Smooth muscle cell (in vitro differentiated cells): ENCODE measurements at regions not wholly inside any gene's neighbourhood (a gene's known extent, or its start where the extent isn't known, plus 50 kb on each side); places are given as distances from the start of the nearest gene placed in this dataset.

Experiments used
- DNase-seq: peaks from one replicate; lab custom pipeline; 2025; ENCODE audit not compliant: unreplicated experiment; lab: John Stamatoyannopoulos, UW
- H2AFZ ChIP-seq: fragments of 200-600 bp; sonication (generic); 2 replicates; pipeline ENCODE4 v1.6.0; 2016; ENCODE audit warnings: antibody characterized with exemption, low read depth, mild to moderate bottlenecking
- H3F3A ChIP-seq: fragments of 200-600 bp; sonication (generic); 2 replicates; pipeline ENCODE4 v1.6.0; 2017; ENCODE audit warnings: antibody characterized with exemption, low read depth
- H3K27ac ChIP-seq: fragments of 200-600 bp; sonication (generic); 2 replicates; pipeline ENCODE4 v1.5.1; 2016; ENCODE audit warnings: low read depth, mild to moderate bottlenecking
- H3K27me3 ChIP-seq: fragments of 200-600 bp; sonication (generic); 2 replicates; pipeline ENCODE4 v1.6.1; 2016; ENCODE audit warnings: low read depth, mild to moderate bottlenecking
- H3K36me3 ChIP-seq: fragments of 200-600 bp; sonication (generic); 2 replicates; pipeline ENCODE4 v1.5.1; 2016; ENCODE audit warnings: low read depth
- H3K4me1 ChIP-seq: fragments of 200-600 bp; sonication (generic); 2 replicates; pipeline ENCODE4 v1.5.1; 2016; ENCODE audit warnings: low read depth
- H3K4me2 ChIP-seq: fragments of 200-600 bp; sonication (generic); 2 replicates; pipeline ENCODE4 v1.6.0; 2016; ENCODE audit warnings: mild to moderate bottlenecking
- H3K4me3 ChIP-seq: fragments of 200-600 bp; sonication (generic); 2 replicates; pipeline ENCODE4 v1.5.1; 2016; ENCODE audit warnings: mild to moderate bottlenecking
- H3K79me2 ChIP-seq: fragments of 200-600 bp; sonication (generic); 2 replicates; pipeline ENCODE4 v1.6.0; 2016; ENCODE audit warnings: low read depth, mild to moderate bottlenecking
- H3K9ac ChIP-seq: fragments of 200-600 bp; sonication (generic); 2 replicates; pipeline ENCODE4 v1.6.0; 2016; ENCODE audit warnings: low read depth
- H3K9me3 ChIP-seq: fragments of 200-600 bp; sonication (generic); replicated peaks from 2 replicates; pipeline ENCODE4 v1.5.1; 2016; ENCODE audit warnings: low read depth
- H4K20me1 ChIP-seq: fragments of 200-600 bp; sonication (generic); 2 replicates; pipeline ENCODE4 v1.6.0; 2016; ENCODE audit warnings: low read depth
- WGBS: methylation state at CpG from one replicate; pipeline ENCODE4 v1.1.7; 2016; ENCODE audit warnings: low lambda C conversion rate; 5-methylcytosine and 5-hydroxymethylcytosine counted together
- TF ChIP-seq, protein P1 (sequence below): fragments of 200-600 bp; sonication (generic); IDR thresholded peaks from 2 replicates; pipeline ENCODE4 v1.5.1; 2017; ENCODE audit warnings: borderline replicate concordance, mild to moderate bottlenecking, antibody characterized with exemption; ENCODE audit not compliant: insufficient read depth, poor library complexity, severe bottlenecking

DNA sequence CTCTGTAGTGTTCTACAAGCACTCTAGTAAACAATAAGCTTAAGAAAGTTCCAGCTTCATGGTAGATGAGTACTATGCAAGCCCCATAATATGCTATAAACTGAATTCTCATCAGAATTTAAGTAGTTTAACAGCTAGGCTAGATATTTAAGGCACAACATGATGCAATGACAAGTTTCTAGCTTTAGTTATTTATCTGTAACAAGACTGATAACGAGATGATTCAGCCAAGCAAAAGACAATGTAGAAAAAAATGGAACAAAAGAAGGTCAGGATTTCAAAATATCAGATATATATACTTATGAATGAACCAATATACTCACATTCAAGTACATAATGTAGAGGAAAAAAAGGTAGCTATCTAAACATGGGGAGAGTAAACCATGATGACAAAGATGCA, 61.0 kb upstream of the RERGL start:
- Histone ChIP-seq H2AFZ (no peak overlapping the region), H3K4me1 (no peaks in the 10 kb centered on the region), H3K27me3 (no peaks in the 10 kb centered on the region), H3K27ac (no peak overlapping the region), H3K9ac (no peak overlapping the region), H3K9me3 (no peaks in the 10 kb centered on the region), H3K4me3 (no peak overlapping the region), H3K4me2 (no peak overlapping the region), H4K20me1 (no peaks in the 10 kb centered on the region), H3K79me2 (no peaks in the 10 kb centered on the region), H3F3A (no peaks in the 10 kb centered on the region), H3K36me3 (no peaks in the 10 kb centered on the region)
- TF ChIP-seq, protein P1, sequence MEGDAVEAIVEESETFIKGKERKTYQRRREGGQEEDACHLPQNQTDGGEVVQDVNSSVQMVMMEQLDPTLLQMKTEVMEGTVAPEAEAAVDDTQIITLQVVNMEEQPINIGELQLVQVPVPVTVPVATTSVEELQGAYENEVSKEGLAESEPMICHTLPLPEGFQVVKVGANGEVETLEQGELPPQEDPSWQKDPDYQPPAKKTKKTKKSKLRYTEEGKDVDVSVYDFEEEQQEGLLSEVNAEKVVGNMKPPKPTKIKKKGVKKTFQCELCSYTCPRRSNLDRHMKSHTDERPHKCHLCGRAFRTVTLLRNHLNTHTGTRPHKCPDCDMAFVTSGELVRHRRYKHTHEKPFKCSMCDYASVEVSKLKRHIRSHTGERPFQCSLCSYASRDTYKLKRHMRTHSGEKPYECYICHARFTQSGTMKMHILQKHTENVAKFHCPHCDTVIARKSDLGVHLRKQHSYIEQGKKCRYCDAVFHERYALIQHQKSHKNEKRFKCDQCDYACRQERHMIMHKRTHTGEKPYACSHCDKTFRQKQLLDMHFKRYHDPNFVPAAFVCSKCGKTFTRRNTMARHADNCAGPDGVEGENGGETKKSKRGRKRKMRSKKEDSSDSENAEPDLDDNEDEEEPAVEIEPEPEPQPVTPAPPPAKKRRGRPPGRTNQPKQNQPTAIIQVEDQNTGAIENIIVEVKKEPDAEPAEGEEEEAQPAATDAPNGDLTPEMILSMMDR: no peak
- DNase-seq: no peak
- 92% methylated on average over 1 of the region's 1 CpG for WGBS

DNA sequence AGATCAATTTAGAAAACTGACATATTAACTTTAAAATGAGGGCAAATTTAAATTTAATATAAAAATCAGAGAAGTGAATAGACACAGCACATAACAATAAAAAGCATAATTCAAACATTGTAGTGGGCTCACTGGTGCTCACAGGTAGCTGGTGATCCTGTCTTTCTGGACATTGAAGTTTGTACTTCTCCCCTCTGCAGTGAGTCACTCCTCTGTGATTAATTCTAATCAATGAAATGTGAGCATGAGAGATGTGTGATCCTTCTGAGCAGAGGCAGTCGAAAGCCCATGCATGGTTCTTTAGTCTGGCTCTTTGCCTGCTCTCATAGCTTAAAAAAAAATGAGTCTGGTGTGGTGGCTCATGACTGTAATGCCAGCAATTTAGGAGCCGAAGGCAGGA, 59.0 kb upstream of the RERGL start:
- H3K4me1 ChIP-seq: no peaks in the 10 kb centered on the region
- H3K27ac ChIP-seq: no peak overlapping the region
- no peaks in the 10 kb centered on the region for H3K36me3 ChIP-seq
- WGBS: 84% methylated on average over 2 of the region's 2 CpGs
- no peak for DNase-seq
- no peaks in the 10 kb centered on the region for H3K79me2 ChIP-seq
- no peak overlapping the region for H2AFZ ChIP-seq
- H3K4me2 ChIP-seq: no peak overlapping the region
- H3K27me3 ChIP-seq: no peaks in the 10 kb centered on the region
- TF ChIP-seq, protein P1: no peak
- H3K4me3 ChIP-seq: no peak overlapping the region
- no peak overlapping the region for H3K9ac ChIP-seq
- no peaks in the 10 kb centered on the region for H4K20me1 ChIP-seq
- no peaks in the 10 kb centered on the region for H3K9me3 ChIP-seq
- no peaks in the 10 kb centered on the region for H3F3A ChIP-seq

DNA sequence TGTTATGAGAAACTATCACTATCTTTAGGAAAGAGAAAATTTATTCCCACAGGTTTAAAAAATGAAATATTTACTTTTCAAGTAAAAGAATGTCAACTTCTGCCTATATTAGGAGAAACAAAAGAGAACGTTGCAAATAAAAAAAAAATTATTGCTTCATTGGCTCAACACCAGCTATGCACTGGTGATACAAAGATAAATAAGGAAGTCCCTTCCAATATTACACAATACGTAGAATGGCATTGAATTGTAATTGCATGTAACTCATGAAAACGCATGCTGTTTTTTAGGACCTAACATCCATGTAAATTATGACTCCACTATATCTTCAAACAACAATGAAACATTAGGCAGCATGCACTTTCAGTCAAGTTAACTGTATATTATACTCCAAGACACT, 56.4 kb upstream of the RERGL start:
- DNase-seq: no peak
- no peak overlapping the region for H3K9ac ChIP-seq
- no peaks in the 10 kb centered on the region for H3K79me2 ChIP-seq
- H3K4me3 ChIP-seq: no peak overlapping the region
- H3F3A ChIP-seq: no peaks in the 10 kb centered on the region
- no peaks in the 10 kb centered on the region for H3K9me3 ChIP-seq
- TF ChIP-seq, protein P1: no peak
- no peaks in the 10 kb centered on the region for H3K4me1 ChIP-seq
- H3K36me3 ChIP-seq: no peaks in the 10 kb centered on the region
- H3K27ac ChIP-seq: no peak overlapping the region
- no peak overlapping the region for H3K4me2 ChIP-seq
- H2AFZ ChIP-seq: no peak overlapping the region
- WGBS: 86% methylated on average over 3 of the region's 3 CpGs
- H3K27me3 ChIP-seq: no peaks in the 10 kb centered on the region
- no peaks in the 10 kb centered on the region for H4K20me1 ChIP-seq

DNA sequence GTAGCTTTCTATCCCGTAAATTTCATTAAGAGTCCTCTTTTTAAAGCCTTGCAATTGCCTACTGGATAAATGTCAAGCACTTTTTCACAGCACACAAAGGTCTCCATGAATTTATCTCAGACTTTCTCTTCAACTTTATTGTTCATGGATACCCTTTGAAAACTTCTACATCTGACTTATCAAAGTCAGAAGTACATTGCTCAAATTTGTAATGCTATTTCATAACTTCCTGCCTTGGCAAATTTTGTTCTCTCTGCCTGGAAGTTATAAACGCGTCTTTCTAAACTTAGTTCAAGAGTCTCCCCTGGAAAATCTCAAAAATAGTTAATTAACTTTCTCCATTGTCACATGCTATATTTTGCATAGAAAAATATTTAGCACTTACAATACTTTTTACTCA, 55.9 kb upstream of the RERGL start:
- Histone ChIP-seq H3K9ac (no peak overlapping the region), H4K20me1 (no peaks in the 10 kb centered on the region), H3F3A (no peaks in the 10 kb centered on the region), H3K79me2 (no peaks in the 10 kb centered on the region), H3K4me3 (no peak overlapping the region), H3K27me3 (no peaks in the 10 kb centered on the region), H3K4me2 (no peak overlapping the region), H3K4me1 (no peaks in the 10 kb centered on the region), H2AFZ (no peak overlapping the region), H3K9me3 (no peaks in the 10 kb centered on the region), H3K27ac (no peak overlapping the region), H3K36me3 (no peaks in the 10 kb centered on the region)
- DNase-seq: no peak
- WGBS: 88% methylated on average over 3 of the region's 3 CpGs
- TF ChIP-seq, protein P1: no peak
